SW480 (cell line): ENCODE measurements at regions not wholly inside any gene's neighbourhood (a gene's known extent, or its start where the extent isn't known, plus 50 kb on each side); places are given as distances from the start of the nearest gene placed in this dataset.
A peak's percentile ranks its signal among the peaks of the same experiment; 100 is the strongest.
"Not testable (repeated sequence)": the region's sequence is repeated elsewhere in the genome, so short reads cannot be mapped to it uniquely, and the experiment has no call there.

Experiments used
- DNase-seq: peaks from one replicate; pipeline ENCODE4 v3.0.0-alpha.2; 2016; ENCODE audit warnings: low spot score

DNA sequence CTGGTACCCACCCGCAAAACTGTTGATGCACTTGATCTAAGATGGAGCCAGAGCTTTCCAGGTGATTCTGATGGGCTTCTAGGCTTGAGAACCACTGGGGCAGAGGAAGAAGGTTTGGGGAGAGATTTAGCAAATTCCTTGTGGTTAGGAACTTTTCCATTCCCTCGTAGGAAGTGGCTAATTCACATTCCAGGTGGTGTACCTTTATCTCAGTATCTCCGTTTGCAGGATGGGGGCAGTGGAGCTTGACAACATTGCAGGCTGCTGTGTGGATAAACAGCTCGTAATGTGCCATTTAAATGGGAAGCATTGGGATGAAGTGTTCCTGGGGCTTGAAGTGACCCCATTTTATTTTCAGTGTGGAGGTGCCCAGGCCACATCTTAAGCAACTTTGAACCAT is 172.9 kb upstream of the IL12B start:
- DNase-seq, result no peak

DNA sequence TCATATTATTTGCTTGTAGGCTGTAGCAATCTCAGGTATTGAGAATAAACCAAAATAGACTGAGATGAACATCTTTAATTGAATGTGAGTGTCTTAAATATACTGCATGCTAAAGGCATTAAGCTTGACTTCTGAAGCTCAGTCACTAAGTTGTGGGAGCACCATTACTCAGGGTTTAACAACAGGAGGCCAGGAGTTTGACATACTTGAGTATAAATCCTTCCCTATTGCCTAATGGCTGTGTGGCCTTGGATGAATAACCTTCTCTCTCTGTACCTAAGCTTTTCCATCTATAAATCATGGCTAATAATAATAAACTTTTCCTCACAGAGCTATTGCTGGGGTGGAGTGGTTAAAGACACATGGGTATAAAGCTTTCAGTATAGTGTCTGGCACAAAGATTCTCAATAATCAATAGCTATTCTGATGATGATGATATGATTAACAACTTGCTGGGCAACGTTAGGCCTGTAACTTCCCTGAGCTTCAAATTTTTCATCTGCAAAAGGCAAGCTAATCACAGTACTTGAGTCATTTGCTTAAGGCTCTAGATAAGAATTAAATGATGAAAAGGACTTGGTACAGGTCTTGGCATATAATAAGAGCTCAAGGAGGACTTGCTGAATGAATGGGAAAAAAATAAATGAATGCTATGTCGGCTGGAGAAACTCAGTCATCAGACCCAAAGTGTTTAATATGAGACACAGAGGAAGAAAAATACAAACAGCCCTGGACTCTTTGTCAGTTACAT is 174.0 kb upstream of the IL12B start:
- DNase-seq, result no peak

DNA sequence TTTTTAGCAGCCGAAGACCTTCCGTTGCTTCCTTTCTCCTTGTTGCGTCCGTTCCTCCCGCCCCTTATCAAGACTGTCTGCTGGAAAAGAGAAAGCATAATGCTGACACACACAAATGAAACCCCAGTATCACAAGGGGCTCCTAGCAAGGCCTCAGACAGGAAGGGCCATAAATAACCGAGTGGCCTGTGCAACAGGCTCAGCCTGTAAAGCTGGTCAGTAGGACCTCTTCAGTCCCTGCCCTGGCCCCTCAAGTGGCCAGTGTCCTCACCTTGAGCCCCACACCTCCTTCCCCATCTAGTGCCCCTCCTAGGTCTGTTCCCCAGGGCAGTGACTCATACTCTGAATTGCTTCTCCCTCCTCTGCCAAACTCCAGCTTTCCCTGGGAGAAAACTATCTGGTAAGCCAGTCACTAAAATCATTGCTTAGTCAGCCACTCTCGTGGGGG is 174.6 kb upstream of the IL12B start:
- peak; percentile 18 for DNase-seq

DNA sequence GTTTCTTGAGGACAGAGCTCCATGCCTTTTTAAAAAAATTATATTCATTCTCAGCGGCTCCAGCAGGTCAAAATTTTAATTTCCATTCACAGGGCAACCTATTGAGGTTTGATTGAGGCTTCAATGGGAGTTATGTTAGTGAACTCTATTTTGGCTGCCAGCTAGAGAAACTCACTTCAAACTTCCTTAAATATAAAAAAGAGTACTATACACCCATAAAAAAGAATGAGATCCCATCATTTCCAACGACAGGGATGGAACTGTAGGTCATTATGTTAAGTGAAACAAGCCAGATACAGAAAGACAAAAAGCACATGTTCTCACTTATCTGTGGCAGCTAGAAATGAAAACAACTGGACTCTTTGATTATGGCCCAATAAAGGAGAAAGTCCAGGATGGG is 176.8 kb upstream of the IL12B start:
- DNase-seq, result no peak

DNA sequence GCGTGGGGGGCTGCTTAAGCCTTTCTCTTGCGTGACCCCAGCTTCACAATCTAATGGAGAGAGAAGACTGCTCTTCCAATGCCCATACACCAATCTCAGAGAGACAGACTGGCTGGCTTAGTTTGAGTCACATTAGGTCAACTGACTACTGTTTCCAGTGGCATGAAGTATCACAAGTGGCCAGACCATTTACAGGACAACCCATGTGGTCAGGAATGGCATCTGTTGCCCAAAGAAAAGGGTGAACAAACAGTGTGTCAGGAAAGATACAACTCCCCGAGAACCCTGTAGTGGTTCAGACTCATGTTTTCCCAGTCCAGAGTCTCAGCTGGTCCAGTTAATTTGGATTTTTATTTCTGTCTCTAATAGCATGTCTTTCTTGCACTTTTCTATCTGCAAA is 177.4 kb upstream of the IL12B start:
- no peak for DNase-seq

DNA sequence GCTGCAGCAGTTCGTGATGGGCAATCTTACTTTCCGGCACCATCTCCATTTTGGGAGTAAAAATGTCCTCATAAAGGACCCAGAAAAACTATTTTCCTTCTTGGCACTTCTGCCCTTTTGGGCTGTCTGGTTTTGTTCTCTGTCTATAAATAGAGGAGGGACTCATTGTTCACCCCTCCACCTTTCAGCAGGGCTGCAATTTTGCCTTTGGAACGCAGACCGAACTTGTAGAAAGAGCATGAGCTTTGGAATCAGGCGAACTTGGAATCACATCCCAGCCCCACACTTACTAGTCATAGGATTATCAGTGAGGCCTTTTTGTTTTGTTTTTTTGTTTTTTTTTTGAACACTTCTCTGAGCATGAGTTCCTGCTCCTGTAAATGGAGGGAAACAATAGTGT is 178.1 kb upstream of the IL12B start:
- DNase-seq, result no peak

DNA sequence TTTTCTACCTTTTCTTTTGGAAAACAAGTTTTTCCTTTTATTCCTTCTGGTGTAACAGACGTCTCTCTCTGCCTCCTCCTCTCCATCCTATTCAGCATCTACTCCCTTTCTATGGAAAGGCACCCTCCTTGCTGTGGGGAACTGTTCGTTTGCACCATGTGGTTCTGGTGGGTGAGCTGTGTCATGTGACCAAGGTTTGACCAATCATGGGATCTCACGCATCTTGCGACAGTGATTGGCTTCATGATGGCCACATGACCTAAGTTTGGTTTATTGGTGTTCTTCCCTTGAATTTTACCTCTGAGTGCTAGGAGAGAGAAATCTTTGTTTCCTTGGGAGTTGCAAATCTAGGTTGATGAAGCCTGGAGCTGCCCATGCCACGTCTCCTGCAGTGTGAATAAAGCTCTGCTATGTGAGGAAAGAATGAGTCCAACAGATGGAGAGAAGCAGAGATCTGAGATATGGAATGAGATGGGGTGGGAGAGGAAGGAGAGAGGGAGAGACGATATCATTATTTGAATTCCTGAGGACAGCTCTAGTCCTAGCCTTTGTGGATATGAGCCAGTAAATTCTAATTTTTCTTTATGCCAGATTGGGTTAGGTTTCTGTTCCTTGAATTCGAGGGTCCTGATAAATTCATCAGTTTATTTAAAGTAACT is 178.8 kb upstream of the IL12B start:
- DNase-seq, result no peak

DNA sequence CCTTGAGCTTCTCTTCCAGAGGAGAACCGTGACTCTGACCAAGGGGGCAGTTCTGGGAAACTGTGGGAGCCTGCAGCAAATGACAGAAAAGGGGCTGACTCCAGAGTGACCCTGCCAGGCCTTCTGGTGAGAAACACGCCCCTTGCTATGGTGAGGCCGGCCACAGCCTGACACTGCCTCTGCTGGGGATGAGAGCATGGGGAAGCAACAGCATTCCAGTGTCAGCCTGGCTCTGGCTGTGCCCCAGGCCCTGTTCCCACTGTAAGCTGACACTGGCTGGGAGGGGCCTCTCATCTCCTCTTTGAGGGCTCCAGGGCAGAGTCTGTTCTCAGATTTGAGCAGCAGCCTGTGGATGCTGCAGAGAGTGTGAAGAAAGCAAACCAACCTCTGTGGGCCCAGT is 180.0 kb upstream of the IL12B start:
- DNase-seq, result peak; percentile 72

DNA sequence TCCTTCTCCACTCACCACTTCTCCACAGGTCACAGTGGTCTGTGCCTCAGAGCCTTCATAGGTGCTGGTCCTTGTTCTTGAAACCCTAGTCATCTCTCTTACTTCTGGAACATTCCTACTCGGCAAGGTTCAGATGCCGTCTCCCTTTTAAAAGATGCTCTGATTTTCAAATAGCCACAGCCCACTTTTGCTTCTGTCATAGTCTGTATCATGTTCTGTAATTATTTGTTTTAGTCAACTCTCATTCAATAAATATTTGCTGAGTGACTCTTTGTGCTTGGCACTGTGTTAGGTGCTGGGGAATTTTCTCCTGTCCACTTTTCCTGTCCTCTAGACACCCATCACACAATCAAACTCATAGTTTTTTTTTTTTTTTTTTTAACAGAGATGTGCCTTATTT is 181.3 kb upstream of the IL12B start:
- DNase-seq, result no peak

DNA sequence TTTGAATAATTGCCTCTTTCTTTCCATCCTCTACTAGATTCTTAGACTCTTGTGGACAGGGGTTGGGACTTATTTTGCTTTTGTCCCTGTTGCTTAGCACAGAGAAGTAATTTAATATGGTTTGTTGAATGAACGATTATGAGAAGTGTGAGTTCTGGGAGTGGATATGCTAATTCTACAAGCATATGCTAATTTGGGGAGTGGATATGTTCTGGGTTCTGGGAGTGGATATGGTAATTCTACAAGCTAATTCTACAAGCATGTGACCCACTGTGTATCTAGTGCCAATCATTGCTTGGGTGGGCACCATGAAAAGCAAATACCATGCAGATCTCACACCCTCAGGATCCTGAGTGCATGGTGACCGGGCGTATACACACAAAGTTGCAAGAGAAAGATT is 181.8 kb upstream of the IL12B start:
- DNase-seq, result no peak

DNA sequence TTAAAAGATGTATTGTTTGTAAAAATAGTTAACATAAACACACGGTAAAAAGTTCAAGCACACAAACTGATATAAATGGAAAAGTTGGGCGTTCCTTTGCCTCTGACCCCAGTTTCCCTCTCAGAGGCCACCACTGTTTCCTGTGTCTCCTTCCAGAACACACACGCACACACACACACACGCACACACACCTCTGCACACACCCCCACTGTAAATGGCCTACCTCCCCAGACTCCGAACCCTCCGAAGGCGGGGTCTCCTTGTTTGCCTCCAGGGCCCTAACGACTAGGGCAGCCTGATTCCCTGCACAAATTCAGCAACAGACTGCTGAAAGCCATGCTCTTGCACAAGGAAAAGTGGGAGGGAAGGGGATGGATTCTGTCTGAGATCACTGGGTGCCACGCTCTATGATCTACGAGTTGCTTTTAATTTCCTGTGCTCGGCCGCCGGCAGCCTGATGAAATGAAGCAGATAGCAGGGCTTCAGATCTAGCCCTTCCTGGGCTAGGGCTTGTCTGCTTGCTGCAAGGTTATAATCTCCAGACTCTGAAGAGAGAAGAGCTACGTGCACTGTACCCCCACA is 184.0 kb upstream of the IL12B start:
- no peak for DNase-seq

DNA sequence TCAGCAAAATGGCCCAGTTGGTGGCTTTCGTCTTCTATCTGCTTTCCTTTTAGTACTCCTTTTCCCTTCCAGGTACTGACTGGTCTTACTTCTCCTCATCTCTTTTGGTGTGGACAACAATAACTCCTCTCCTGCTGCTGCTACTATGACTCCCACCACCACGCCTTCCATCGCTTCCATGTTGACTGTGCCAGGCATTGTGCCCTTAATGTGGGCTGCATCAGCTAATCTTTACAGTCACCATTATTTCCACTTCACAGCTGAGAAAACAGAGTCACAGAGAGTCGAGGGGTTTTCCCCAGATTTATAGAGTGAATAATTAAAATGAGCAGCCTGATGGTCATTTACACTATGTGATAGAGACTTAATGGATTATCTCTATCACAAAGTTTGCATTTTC is 184.9 kb upstream of the IL12B start:
- DNase-seq, result no peak

DNA sequence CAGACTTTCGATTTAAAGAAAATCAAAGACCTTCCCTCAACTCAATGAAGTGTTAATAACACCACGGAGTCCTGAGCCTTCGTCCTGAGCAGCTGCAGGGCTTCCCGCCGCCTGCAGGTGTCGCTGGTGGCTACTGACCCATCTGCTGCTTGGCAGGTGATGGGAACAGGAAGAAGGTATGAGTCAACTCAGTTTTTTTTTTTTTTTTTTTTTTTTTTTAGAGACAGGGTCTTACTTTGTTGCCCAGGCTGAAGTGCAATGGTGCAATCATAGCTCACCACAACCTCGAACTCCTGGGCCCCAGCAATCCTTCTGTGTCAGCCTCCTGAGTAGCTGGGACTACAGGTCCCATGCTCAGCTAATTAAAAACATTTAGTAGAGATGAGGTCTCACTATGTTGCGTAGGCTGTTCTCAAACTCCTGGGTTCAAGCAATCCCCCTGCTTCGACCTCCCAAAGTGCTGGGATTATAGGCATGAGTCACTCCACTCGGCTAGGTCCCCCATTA is 185.7 kb upstream of the IL12B start:
- peak; percentile 77 for DNase-seq

DNA sequence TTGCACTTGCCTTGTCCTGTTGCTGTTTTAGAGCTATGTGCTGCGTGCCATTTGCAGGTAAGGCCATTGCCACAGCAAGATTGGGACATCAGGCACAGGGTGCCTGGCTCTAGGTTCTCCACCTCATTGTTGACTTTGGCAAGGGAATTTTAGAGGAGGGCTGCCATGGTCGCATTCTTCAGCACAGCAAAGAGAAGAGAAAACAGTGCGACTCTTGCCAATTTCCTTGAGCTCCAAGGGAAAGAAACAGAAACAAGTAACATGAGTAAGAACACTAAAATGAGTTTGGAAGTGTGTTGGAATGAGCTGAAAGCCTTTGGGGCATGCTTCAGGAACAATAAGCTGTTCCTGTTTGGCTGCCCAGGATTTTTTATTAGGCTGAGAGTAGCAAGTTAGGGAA is 188.1 kb upstream of the IL12B start:
- DNase-seq, result no peak

DNA sequence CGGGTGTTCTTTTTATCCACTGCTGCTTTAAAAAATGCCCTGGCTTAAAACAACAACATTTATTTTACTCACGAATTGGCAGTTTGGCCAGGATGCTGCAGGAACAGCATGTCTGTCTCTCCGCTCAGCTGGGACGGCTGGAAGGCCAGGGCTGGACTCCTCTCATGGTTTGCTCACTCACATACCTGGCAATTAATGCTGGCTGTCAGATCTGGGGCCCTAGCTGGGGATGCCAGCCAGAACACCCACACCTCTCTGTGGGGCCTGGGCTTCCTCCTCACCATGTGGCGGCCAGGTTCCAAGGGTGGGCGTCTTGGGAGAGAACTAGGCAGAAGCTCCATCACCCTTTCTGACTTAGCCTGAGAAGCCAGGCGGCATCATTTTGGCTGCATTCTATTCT is 189.1 kb upstream of the IL12B start:
- DNase-seq, result no peak

DNA sequence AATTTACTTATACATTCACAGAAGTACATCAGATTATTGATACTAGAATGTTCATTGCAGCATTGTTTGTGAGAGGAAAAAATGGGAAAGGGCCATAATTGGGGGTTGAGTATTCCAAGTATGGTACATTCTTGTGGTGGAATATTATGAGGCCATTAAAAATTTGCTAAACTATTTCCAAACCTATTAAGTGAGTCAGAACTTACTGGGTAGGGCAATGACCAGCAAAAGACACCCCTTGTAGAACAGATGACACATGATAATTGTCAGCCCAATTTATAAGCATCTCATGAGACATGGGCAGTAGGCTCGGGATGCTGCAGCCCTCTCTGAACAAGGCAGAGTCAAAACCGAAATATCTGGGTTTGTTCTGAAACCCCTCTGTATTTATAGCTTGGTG is 192.6 kb upstream of the IL12B start:
- DNase-seq, result no peak

DNA sequence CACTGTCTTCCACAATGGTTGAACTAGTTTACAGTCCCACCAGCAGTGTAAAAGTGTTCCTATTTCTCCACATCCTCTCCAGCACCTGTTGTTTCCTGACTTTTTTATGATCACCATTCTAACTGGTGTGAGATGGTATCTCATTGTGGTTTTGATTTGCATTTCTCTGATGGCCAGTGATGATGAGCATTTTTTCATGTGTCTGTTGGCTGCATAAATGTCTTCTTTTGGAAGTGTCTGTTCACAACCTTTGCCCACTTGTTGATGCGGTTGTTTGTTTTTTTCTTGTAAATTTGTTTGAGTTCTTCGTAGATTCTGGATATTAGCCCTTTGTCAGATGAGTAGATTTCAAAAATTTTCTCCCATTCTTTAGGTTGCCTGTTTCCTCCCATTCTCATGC is 194.0 kb upstream of the IL12B start:
- DNase-seq, result not testable (repeated sequence)

DNA sequence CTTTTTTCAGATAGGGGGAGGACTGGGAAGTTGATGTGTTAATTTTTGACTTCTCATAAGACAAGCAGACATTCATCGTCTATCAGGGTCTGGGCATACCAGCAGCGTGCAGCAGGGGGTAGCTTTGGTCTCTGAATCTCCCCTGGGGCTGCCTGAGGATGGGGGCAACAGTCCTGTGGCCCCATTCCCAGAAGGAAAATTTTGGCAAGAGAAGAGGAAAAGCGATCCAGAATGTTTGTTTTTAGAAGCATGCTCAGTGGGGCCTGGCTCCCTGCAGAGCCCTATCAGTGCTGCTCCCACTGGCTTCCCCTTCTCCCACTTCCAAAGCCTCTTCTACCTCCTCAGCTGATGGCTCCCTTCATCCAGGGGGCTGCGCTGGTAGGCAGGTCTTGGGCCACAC is 194.8 kb upstream of the IL12B start:
- no peak for DNase-seq

DNA sequence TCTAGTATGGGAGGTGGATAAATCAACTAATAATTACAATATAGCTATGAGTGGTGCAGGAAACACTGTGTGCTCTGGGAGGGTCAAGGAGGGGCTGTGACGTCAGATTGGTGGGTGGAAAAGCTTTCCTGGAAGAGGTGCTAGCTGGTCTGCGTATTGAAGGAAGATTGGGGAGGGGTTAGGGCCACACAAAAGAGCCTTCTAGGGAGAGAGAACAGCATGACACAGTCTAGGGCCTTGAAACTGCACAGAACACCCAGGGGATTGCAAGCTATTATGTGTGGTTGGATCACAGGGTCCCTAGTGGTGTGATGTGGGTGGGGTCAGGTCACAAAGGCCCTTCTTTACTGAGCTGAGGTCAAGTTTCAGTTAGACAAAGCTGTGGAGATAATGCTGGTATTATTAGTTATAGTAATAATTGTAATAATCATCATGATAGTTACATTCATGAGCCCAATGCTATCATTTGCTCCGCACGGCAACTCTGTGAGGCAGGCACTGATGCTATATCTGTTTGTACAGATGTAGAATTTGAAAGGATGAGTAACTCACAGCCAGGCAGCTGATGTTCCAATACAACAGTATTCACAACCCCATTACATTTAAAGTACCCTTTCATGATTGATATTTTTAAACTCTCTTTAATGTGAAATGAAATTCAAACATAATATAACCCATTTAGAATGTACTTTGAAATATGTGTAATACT is 197.4 kb upstream of the IL12B start:
- no peak for DNase-seq

DNA sequence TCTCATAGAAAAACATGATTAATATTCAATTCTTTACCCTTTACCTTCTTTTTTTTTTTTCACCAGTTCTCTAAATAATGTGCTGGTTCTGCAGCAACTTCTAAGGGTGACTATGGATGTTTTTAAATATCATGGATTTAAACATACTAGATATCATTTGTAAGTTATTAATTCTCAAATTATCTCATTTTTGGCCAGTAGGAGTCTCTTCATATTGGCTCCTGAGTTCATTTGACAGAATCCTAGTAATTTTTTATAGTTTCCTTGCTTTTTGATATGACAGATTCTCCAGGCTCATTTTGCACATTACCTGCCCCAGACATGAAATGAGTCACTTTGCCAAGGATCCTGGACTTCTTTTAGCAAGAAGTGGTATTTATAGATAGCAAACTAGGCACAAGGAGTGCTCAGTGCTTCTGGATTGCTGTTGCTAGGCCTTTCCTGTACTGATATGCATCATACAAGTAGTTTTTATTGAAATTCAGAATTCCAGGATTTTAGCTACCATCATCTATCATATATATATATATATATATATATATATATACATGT is 201.3 kb upstream of the IL12B start:
- no peak for DNase-seq

DNA sequence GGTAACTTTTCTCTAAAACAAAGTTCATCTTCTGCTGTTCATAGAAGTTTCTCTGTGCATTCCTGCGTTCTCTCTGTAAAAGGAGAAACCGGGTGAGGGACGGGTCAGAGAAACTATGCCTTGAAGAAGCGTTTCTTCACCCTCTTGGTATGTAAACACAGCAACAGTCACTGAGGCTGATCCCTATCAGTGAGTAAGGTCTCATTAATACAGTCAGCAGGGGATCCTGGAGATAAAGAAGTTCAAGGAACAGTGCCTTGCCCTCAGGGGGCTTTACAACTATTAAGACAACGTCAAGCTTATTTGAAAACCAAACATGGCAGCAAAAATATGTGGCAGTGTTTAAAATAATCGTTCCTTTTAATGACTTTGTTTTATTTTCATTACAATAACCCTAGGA is 202.9 kb upstream of the IL12B start:
- DNase-seq, result no peak

DNA sequence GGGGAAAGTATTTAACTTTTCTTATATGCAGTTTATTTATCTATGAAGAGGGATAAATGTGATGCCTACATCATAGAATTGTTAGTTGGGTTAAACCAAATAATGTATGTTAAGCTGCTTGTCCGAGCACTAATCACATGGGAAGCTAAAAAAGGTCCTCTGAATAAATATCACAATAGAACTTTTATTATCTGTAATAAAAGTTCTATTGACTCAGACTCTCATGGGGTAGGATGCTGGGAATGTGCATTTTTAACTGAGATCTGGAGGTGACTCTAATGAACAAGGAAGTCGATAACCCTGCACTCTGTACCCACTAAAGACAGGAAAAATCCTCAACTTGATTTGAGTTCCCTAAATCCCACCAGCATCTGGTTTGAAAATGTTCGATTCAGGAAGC is 205.9 kb upstream of the IL12B start:
- DNase-seq, result no peak
